Neuronal stem cell (in vitro differentiated cells): ENCODE measurements at regions not wholly inside any gene's neighbourhood (a gene's known extent, or its start where the extent isn't known, plus 50 kb on each side); places are given as distances from the start of the nearest gene placed in this dataset.
A peak's percentile ranks its signal among the peaks of the same experiment; 100 is the strongest.
"Not testable (repeated sequence)": the region's sequence is repeated elsewhere in the genome, so short reads cannot be mapped to it uniquely, and the experiment has no call there.

Experiments used
- DNase-seq: peaks from one replicate; pipeline ENCODE4 v3.0.0-alpha.2; 2013; ENCODE audit warnings: low spot score
- H2AFZ ChIP-seq: one replicate; pipeline ENCODE4 v1.6.1; 2013; ENCODE audit warnings: mild to moderate bottlenecking, low read length, inconsistent platforms
- H2AK5ac ChIP-seq: 2 replicates; pipeline ENCODE4 v1.6.1; 2013; ENCODE audit warnings: low read depth, mild to moderate bottlenecking, inconsistent platforms, low read length, moderate library complexity, mixed read lengths
- H2BK120ac ChIP-seq: 2 replicates; pipeline ENCODE4 v1.6.1; 2013; ENCODE audit warnings: low read depth, mild to moderate bottlenecking, inconsistent platforms, low read length, moderate library complexity, mixed read lengths
- H2BK12ac ChIP-seq: one replicate; pipeline ENCODE4 v1.6.1; 2013; ENCODE audit warnings: low read length, inconsistent platforms
- H2BK15ac ChIP-seq: 2 replicates; pipeline ENCODE4 v1.6.1; 2013; ENCODE audit warnings: mild to moderate bottlenecking, low read length, inconsistent platforms, mixed read lengths
- H2BK5ac ChIP-seq: one replicate; pipeline ENCODE4 v1.6.1; 2013; ENCODE audit warnings: inconsistent platforms, mild to moderate bottlenecking, low read length, moderate library complexity
- H3K14ac ChIP-seq: one replicate; pipeline ENCODE4 v1.6.1; 2013; ENCODE audit warnings: low read length, inconsistent platforms
- H3K18ac ChIP-seq: 2 replicates; pipeline ENCODE4 v1.6.1; 2013; ENCODE audit warnings: low read length, inconsistent platforms
- H3K23ac ChIP-seq: 2 replicates; pipeline ENCODE4 v1.6.1; 2013; ENCODE audit warnings: low read depth, mild to moderate bottlenecking, mixed read lengths, low read length, inconsistent platforms; ENCODE audit not compliant: poor library complexity
- H3K27ac ChIP-seq: replicated peaks from 3 replicates; pipeline ENCODE4 v1.5.1; 2013; ENCODE audit warnings: low read length, inconsistent platforms
- H3K27me3 ChIP-seq, 3 experiments: 2 replicates each; pipeline ENCODE4 v1.6.1; 2013; ENCODE audit warnings: low read length in 3 of 3, mild to moderate bottlenecking in 2 of 3, inconsistent platforms in 1 of 3, low read depth in 1 of 3, mixed read lengths in 1 of 3, moderate library complexity in 1 of 3; ENCODE audit not compliant: control insufficient read depth in 3 of 3, insufficient read depth in 3 of 3
- H3K36me3 ChIP-seq, 2 donors: replicated peaks in 1 of 2; 2 replicates each; pipeline ENCODE4 v1.6.1; 2013; ENCODE audit warnings: low read length in 2 of 2; ENCODE audit not compliant: control insufficient read depth in 2 of 2, insufficient read depth in 2 of 2
- H3K4ac ChIP-seq: 2 replicates; pipeline ENCODE4 v1.6.1; 2013; ENCODE audit warnings: inconsistent platforms, mild to moderate bottlenecking, low read length, moderate library complexity
- H3K4me1 ChIP-seq, 2 donors: 1 replicate in 1 of 2; 2 replicates in 1 of 2; pipeline ENCODE4 v1.6.1; 2013; ENCODE audit warnings: low read length in 2 of 2, low read depth in 1 of 2; ENCODE audit not compliant: control insufficient read depth in 2 of 2, insufficient read depth in 1 of 2
- H3K4me2 ChIP-seq: one replicate; pipeline ENCODE4 v1.6.1; 2013; ENCODE audit warnings: mild to moderate bottlenecking, low read length, inconsistent platforms; ENCODE audit not compliant: insufficient read depth, poor library complexity, severe bottlenecking
- H3K4me3 ChIP-seq, 2 donors: 2 replicates each; pipeline ENCODE4 v1.5.1; 2013; ENCODE audit warnings: low read length in 2 of 2, mild to moderate bottlenecking in 2 of 2, inconsistent platforms in 1 of 2, moderate library complexity in 1 of 2
- H3K79me1 ChIP-seq: one replicate; pipeline ENCODE4 v1.6.1; 2013; ENCODE audit warnings: low read depth, mild to moderate bottlenecking, inconsistent platforms, low read length, moderate library complexity
- H3K9ac ChIP-seq: one replicate; pipeline ENCODE4 v1.6.1; 2013; ENCODE audit warnings: mild to moderate bottlenecking, low read depth, low read length, inconsistent platforms; ENCODE audit not compliant: poor library complexity
- H3K9me3 ChIP-seq, 2 donors: replicated peaks in 1 of 2; 2 replicates each; pipeline versions ENCODE3 to v1.6.1; 2013; ENCODE audit warnings: low read length in 2 of 2, mild to moderate bottlenecking in 2 of 2, inconsistent platforms in 1 of 2, low read depth in 1 of 2, mixed read lengths in 1 of 2, moderate library complexity in 1 of 2; ENCODE audit not compliant: control insufficient read depth in 2 of 2, insufficient read depth in 1 of 2
- H4K8ac ChIP-seq: one replicate; pipeline ENCODE4 v1.6.1; 2013; ENCODE audit warnings: low read depth, mild to moderate bottlenecking, inconsistent platforms, low read length, moderate library complexity
- H4K91ac ChIP-seq: one replicate; pipeline ENCODE4 v1.6.1; 2013; ENCODE audit warnings: low read length, low read depth, mild to moderate bottlenecking, inconsistent platforms; ENCODE audit not compliant: poor library complexity
- WGBS, 2 donors: extraction: QIAGEN DNeasy Blood & Tissue Kit; methylation state at CpG; one replicate each; pipeline ENCODE4 v1.1.7; 2013; ENCODE audit warnings: missing lambda C conversion rate in 2 of 2, mixed read lengths in 1 of 2; ENCODE audit not compliant: insufficient read length in 2 of 2, insufficient replicate concordance in 1 of 2; ENCODE audit errors: extremely low coverage in 2 of 2; 5-methylcytosine and 5-hydroxymethylcytosine counted together

- not testable (repeated sequence) for H3K9me3 ChIP-seq, H4K8ac ChIP-seq, H3K36me3 ChIP-seq, H3K18ac ChIP-seq, H2AK5ac ChIP-seq, H3K4ac ChIP-seq, H3K27me3 ChIP-seq, H2BK5ac ChIP-seq, DNase-seq, H2BK120ac ChIP-seq, H2AFZ ChIP-seq, H3K9ac ChIP-seq, H2BK12ac ChIP-seq, H4K91ac ChIP-seq, H3K4me3 ChIP-seq, H3K4me1 ChIP-seq, H3K23ac ChIP-seq, H3K79me1 ChIP-seq, H3K14ac ChIP-seq, H2BK15ac ChIP-seq, H3K27ac ChIP-seq
- no CpG with 5 or more reads among the region's 8 CpGs for WGBS, 2 donors
- H3K4me2 ChIP-seq = peak overlapping the region; percentile 18
Observed at GRCh38 chr16:29202025-29202632, 204.4 kb downstream of the NPIPB11 start.

- not testable (repeated sequence) for H3K4me1 ChIP-seq, H4K8ac ChIP-seq, H3K14ac ChIP-seq, H2AK5ac ChIP-seq, H3K23ac ChIP-seq, H3K9ac ChIP-seq, H3K4ac ChIP-seq, H3K9me3 ChIP-seq, H2BK5ac ChIP-seq, H2AFZ ChIP-seq, H2BK12ac ChIP-seq, H4K91ac ChIP-seq, H2BK15ac ChIP-seq, H3K79me1 ChIP-seq, H3K36me3 ChIP-seq, H3K27me3 ChIP-seq, DNase-seq, H3K4me2 ChIP-seq, H2BK120ac ChIP-seq, H3K4me3 ChIP-seq, H3K27ac ChIP-seq
- WGBS, 2 donors = no CpG with 5 or more reads among the region's 25 CpGs
- peak overlapping the region; percentile 38 for H3K18ac ChIP-seq
Observed at GRCh38 chr16:29201296-29202024, 205.1 kb downstream of the NPIPB11 start.

- H3K79me1 ChIP-seq, H3K4ac ChIP-seq, H2AK5ac ChIP-seq, H3K4me3 ChIP-seq, DNase-seq, H2BK120ac ChIP-seq, H4K91ac ChIP-seq, H3K9ac ChIP-seq, H3K36me3 ChIP-seq, H3K18ac ChIP-seq, H3K23ac ChIP-seq, H3K4me2 ChIP-seq, H2BK12ac ChIP-seq, H3K14ac ChIP-seq, H3K27me3 ChIP-seq, H3K4me1 ChIP-seq, H4K8ac ChIP-seq, H3K27ac ChIP-seq, H3K9me3 ChIP-seq, H2AFZ ChIP-seq, H2BK15ac ChIP-seq, H2BK5ac ChIP-seq: not testable (repeated sequence)
- WGBS, 2 donors = no CpG with 5 or more reads among the region's 9 CpGs
Observed at GRCh38 chr16:29200681-29201080, 205.8 kb downstream of the NPIPB11 start.

GRCh38 chr16:29200135-29200601 is 206.3 kb downstream of the NPIPB11 start:
- not testable (repeated sequence) for H2BK120ac ChIP-seq, H3K27ac ChIP-seq, H3K9me3 ChIP-seq, H2BK5ac ChIP-seq, H3K36me3 ChIP-seq, H3K27me3 ChIP-seq, H2BK15ac ChIP-seq, H3K79me1 ChIP-seq, H3K18ac ChIP-seq, H3K9ac ChIP-seq, H3K14ac ChIP-seq, H3K4ac ChIP-seq, H3K4me2 ChIP-seq, H4K91ac ChIP-seq, DNase-seq, H3K23ac ChIP-seq, H4K8ac ChIP-seq, H2BK12ac ChIP-seq, H3K4me3 ChIP-seq, H2AK5ac ChIP-seq, H2AFZ ChIP-seq, H3K4me1 ChIP-seq
- no CpG with 5 or more reads among the region's 12 CpGs for WGBS, 2 donors
